ENCODE measurements at regions not wholly inside any gene's neighbourhood (a gene's known extent, or its start where the extent isn't known, plus 50 kb on each side); places are given as distances from the start of the nearest gene placed in this dataset.

GRCh38 chr6:140051521-140052512 lies 677.4 kb upstream of the CITED2 start:
- Mint-ChIP-seq H3K27ac (ENCODE audit: unreplicated experiment) (peak overlapping the region; percentile 97), H3K27me3 (ENCODE audit: unreplicated experiment) (peaks cover 2% of the 10 kb centered on the region), H3K36me3 (ENCODE audit: unreplicated experiment) (no peaks in the 10 kb centered on the region), H3K4me1 (ENCODE audit: low read depth, unreplicated experiment) (peaks cover 34% of the 10 kb centered on the region), H3K4me3 (ENCODE audit: unreplicated experiment) (peak overlapping the region; percentile 64), H3K9me3 (ENCODE audit: unreplicated experiment) (no peaks in the 10 kb centered on the region)
- peak; percentile 18 for DNase-seq
- no peak for TF ChIP-seq CTCF (IDR thresholded peaks at IDR 0.05; ENCODE audit: partially characterized antibody, unreplicated experiment)

GRCh38 chr6:140050101-140050995 lies 675.9 kb upstream of the CITED2 start:
- Mint-ChIP-seq H3K4me1 (ENCODE audit: low read depth, unreplicated experiment) (peaks cover 34% of the 10 kb centered on the region), H3K27ac (ENCODE audit: unreplicated experiment) (peak overlapping the region; percentile 97)
- peak; percentile 33 for DNase-seq

GRCh38 chr6:140049251-140049650 lies 674.8 kb upstream of the CITED2 start:
- DNase-seq, result no peak
- peaks cover 2% of the 10 kb centered on the region for H3K27me3 Mint-ChIP-seq (ENCODE audit: unreplicated experiment)
- no peaks in the 10 kb centered on the region for H3K9me3 Mint-ChIP-seq (ENCODE audit: unreplicated experiment)
- peak overlapping the region; percentile 97 for H3K27ac Mint-ChIP-seq (ENCODE audit: unreplicated experiment)
- H3K4me3 Mint-ChIP-seq (ENCODE audit: unreplicated experiment), result no peak overlapping the region
- peaks cover 34% of the 10 kb centered on the region for H3K4me1 Mint-ChIP-seq (ENCODE audit: low read depth, unreplicated experiment)
- no peak for TF ChIP-seq CTCF (IDR thresholded peaks at IDR 0.05; ENCODE audit: partially characterized antibody, unreplicated experiment)
- no peaks in the 10 kb centered on the region for H3K36me3 Mint-ChIP-seq (ENCODE audit: unreplicated experiment)

More at GRCh38 chr6:140050101-140050995, 675.9 kb upstream of the CITED2 start:
- peaks cover 2% of the 10 kb centered on the region for H3K27me3 Mint-ChIP-seq (ENCODE audit: unreplicated experiment)
- peak overlapping the region; percentile 64 for H3K4me3 Mint-ChIP-seq (ENCODE audit: unreplicated experiment)
- H3K36me3 Mint-ChIP-seq (ENCODE audit: unreplicated experiment), result no peaks in the 10 kb centered on the region
- no peak for TF ChIP-seq CTCF (IDR thresholded peaks at IDR 0.05; ENCODE audit: partially characterized antibody, unreplicated experiment)
- no peaks in the 10 kb centered on the region for H3K9me3 Mint-ChIP-seq (ENCODE audit: unreplicated experiment)

GRCh38 chr6:140048202-140048790 lies 673.8 kb upstream of the CITED2 start:
- Mint-ChIP-seq H3K4me3 (ENCODE audit: unreplicated experiment) (no peak overlapping the region), H3K36me3 (ENCODE audit: unreplicated experiment) (no peaks in the 10 kb centered on the region), H3K4me1 (ENCODE audit: low read depth, unreplicated experiment) (peaks cover 34% of the 10 kb centered on the region), H3K27me3 (ENCODE audit: unreplicated experiment) (peaks cover 2% of the 10 kb centered on the region), H3K9me3 (ENCODE audit: unreplicated experiment) (no peaks in the 10 kb centered on the region), H3K27ac (ENCODE audit: unreplicated experiment) (no peak overlapping the region)
- TF ChIP-seq CTCF (IDR thresholded peaks at IDR 0.05; ENCODE audit: partially characterized antibody, unreplicated experiment), result no peak
- no peak for DNase-seq

Measured in glutamatergic neuron (in vitro differentiated cells).